Esophagus squamous epithelium (tissue), 5 donors: ENCODE measurements at regions not wholly inside any gene's neighbourhood (a gene's known extent, or its start where the extent isn't known, plus 50 kb on each side); places are given as distances from the start of the nearest gene placed in this dataset.

Experiments used
- DNase-seq: peaks from one replicate; lab custom pipeline; 2025; lab: John Stamatoyannopoulos, UW
- H3K27ac ChIP-seq, 4 donors: fragments of 200-600 bp; sonication (generic); one replicate each; pipeline ENCODE4 v1.5.1; 2016 to 2019; ENCODE audit warnings: mild to moderate bottlenecking in 1 of 4
- H3K27me3 ChIP-seq, 4 donors: fragments of 200-600 bp; sonication (generic); 1 replicate in 3 of 4; 2 replicates in 1 of 4; pipeline versions ENCODE4 v1.5.1 to v1.6.0; 2017 to 2021; ENCODE audit warnings: antibody characterized with exemption in 1 of 4
- H3K36me3 ChIP-seq, 3 donors: fragments of 200-600 bp; sonication (generic); one replicate each; pipeline ENCODE4 v1.5.1; 2016 to 2019
- H3K4me1 ChIP-seq, 3 donors: fragments of 200-600 bp; sonication (generic); one replicate each; pipeline ENCODE4 v1.5.1; 2017 to 2019
- H3K4me3 ChIP-seq, 4 donors: fragments of 200-600 bp; sonication (generic); 1 replicate in 3 of 4; 2 replicates in 1 of 4; pipeline ENCODE4 v1.5.1; 2016 to 2019; ENCODE audit warnings: mild to moderate bottlenecking in 2 of 4, moderate library complexity in 1 of 4
- H3K9me3 ChIP-seq, 3 donors: fragments of 200-600 bp; sonication (generic); one replicate each; pipeline ENCODE4 v1.5.1; 2016 to 2019
- POLR2A ChIP-seq, 4 donors: fragments of 450-650 bp; IDR thresholded peaks; one replicate each; pipeline ENCODE4 v1.6.1; 2017; ENCODE audit warnings: antibody characterized with exemption in 4 of 4, mild to moderate bottlenecking in 4 of 4, moderate library complexity in 3 of 4
- WGBS, 2 donors: methylation state at CpG; one replicate each; pipeline ENCODE4 v1.1.5; 2018; 5-methylcytosine and 5-hydroxymethylcytosine counted together
- intact Hi-C: fragments of 100-400 bp; cut with DNase I; formaldehyde crosslinking; loops from one replicate; pipeline ENCODE4 v1.15.0; 2022
- TF ChIP-seq, protein P1 (sequence below), 6 experiments: fragments of 450-650 bp in 4 of 6; fragments of 200-600 bp in 2 of 6; sonication (generic) in 2 of 6; IDR thresholded peaks; one replicate each; pipeline ENCODE4 v1.5.1; 2016 to 2019; ENCODE audit warnings: antibody characterized with exemption in 6 of 6, mild to moderate bottlenecking in 4 of 6, moderate library complexity in 4 of 6
- donor health status: DM: yes; HTN: yes; CAD: no.

DNA sequence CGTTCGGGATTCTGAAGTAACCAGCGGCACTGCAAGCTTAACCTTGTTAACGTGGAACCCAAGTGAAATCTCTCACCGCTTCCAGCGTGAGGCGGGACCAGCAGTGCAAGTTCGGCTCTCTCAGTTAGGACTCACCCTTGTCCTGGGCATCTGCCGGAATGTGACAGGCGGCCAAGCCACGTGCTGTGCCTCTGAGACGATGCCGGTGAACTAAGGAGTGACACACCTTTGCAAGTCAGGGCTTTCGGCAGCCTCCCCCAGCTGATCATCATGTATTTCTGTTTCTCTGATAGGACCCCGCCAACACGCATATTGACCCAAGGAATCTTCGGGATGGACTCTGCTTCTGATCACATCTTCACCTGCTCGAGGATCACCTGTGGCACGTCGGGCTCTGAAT, 415.0 kb upstream of the IRX1 start:
- no peaks in the 10 kb centered on the region for H3K36me3 ChIP-seq
- intact Hi-C loops = no loop called here
- H3K27ac ChIP-seq = no peak overlapping the region
- WGBS, 2 donors = 91 to 95% methylated on average over 8 to 18 of the region's 20 CpGs
- DNase-seq = no peak
- H3K27me3 ChIP-seq = peaks cover 0 to 28% (median 0%) of the 10 kb centered on the region in 4 donors
- TF ChIP-seq, protein P1, sequence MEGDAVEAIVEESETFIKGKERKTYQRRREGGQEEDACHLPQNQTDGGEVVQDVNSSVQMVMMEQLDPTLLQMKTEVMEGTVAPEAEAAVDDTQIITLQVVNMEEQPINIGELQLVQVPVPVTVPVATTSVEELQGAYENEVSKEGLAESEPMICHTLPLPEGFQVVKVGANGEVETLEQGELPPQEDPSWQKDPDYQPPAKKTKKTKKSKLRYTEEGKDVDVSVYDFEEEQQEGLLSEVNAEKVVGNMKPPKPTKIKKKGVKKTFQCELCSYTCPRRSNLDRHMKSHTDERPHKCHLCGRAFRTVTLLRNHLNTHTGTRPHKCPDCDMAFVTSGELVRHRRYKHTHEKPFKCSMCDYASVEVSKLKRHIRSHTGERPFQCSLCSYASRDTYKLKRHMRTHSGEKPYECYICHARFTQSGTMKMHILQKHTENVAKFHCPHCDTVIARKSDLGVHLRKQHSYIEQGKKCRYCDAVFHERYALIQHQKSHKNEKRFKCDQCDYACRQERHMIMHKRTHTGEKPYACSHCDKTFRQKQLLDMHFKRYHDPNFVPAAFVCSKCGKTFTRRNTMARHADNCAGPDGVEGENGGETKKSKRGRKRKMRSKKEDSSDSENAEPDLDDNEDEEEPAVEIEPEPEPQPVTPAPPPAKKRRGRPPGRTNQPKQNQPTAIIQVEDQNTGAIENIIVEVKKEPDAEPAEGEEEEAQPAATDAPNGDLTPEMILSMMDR (IDR thresholded peaks at IDR 0.05) = no peak
- no peak for TF ChIP-seq POLR2A (IDR thresholded peaks at IDR 0.05)
- H3K4me3 ChIP-seq = no peak overlapping the region
- no peaks in the 10 kb centered on the region for H3K4me1 ChIP-seq
- H3K9me3 ChIP-seq = no peaks in the 10 kb centered on the region

DNA sequence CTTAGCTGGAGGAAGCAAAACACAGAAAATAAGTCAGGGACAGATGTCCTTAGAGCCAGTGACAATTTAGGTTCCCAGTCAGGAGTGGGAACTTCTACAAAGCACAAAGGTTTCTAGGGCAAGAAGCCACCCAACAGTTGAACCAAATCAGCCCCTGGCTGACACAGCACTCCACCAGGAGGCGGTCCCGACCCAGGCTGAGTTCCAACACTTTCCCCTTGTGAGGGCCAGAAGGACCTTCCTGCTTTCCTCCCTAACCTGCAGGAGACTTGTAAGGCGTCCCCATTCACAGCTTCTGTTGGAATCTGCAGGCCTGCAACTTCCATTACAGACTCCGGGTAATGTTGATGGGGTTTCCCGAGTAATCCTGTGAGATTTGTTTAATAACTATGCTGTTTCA, 416.4 kb upstream of the IRX1 start:
- peaks cover 0 to 15% (median 0%) of the 10 kb centered on the region in 4 donors for H3K27me3 ChIP-seq
- 66 to 67% methylated on average over 5 of the region's 5 CpGs for WGBS, 2 donors
- H3K4me3 ChIP-seq = no peak overlapping the region
- H3K4me1 ChIP-seq = no peaks in the 10 kb centered on the region
- intact Hi-C loops = no loop called here
- no peak for DNase-seq
- H3K27ac ChIP-seq = no peak overlapping the region
- no peaks in the 10 kb centered on the region for H3K36me3 ChIP-seq
- H3K9me3 ChIP-seq = no peaks in the 10 kb centered on the region
- no peak for TF ChIP-seq POLR2A (IDR thresholded peaks at IDR 0.05)

DNA sequence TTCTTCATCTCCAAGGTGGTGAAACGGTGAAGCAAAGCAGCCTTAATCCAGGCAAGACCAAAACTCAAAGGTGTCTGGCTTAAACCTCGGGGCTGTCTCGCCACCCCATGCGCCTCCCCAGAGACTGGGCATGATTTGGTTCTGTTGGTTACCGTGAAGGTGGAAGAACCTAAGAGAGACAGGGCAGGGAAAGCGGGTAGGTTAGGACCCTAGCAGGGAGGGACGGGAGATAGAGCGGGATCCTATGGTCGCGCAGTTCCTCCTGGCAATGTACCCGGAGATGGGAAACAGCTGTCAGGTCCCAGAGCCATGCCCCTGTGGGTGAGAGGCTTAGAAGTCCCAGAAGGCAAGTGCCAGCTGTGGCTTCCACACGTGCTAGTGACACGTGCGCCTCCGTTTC, 418.3 kb upstream of the IRX1 start:
- no peaks in the 10 kb centered on the region for H3K9me3 ChIP-seq
- no peak overlapping the region for H3K4me3 ChIP-seq
- H3K4me1 ChIP-seq = no peaks in the 10 kb centered on the region
- peaks cover 0 to 12% (median 0%) of the 10 kb centered on the region in 4 donors for H3K27me3 ChIP-seq
- 96% methylated on average over 8 to 14 of the region's 15 CpGs for WGBS, 2 donors
- H3K27ac ChIP-seq = no peak overlapping the region
- no peak for DNase-seq
- intact Hi-C loops = no loop called here
- no peak for TF ChIP-seq POLR2A (IDR thresholded peaks at IDR 0.05)
- TF ChIP-seq, protein P1 (IDR thresholded peaks at IDR 0.05) = no peak
- no peaks in the 10 kb centered on the region for H3K36me3 ChIP-seq

DNA sequence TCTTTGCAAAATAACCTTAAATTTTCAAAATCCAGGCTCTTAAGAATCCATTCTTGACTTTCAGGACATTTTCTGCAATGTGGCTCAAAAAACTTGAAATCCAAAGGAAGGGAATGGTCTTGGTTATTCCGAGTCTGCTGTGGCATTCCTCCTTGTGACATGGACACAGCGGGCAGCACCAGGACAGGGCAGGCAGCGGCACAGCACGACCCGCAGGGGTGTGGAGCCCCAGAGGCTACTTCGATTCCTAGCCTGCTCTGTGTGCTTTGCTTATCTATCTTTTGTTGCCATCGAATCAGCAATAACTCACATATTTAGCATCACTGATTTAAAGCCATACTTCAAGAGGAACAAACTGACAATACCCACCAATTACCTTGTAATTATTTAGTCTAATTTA, 420.2 kb upstream of the IRX1 start:
- intact Hi-C loops = no loop called here
- WGBS, 2 donors = 76 to 81% methylated on average over 7 of the region's 7 CpGs

DNA sequence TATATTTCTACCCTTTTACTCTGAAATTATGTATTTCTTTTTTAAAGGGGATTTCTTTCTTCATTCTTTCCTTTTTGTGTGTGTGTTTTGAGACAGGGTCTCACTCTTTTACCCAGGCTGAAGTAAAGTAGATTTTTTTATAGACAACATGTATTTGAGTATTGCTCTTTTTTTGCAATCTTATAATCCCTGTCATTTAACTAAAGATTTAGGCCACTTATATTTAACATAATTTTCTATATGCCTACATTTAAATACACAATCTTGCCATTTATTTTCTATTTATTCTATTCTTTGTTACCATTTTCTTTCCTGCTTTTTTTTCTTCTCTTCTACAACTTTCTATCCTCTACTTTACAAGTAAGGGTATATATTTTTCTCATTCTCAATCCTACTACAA, 416.0 kb upstream of the IRX2 start:
- intact Hi-C loops = no loop called here
- Histone ChIP-seq H3K4me1 (no peaks in the 10 kb centered on the region), H3K27me3 (peaks cover 0 to 9% (median 0%) of the 10 kb centered on the region in 4 donors), H3K36me3 (no peaks in the 10 kb centered on the region), H3K9me3 (peaks cover 0 to 15% (median 11%) of the 10 kb centered on the region in 3 donors), H3K27ac (no peak overlapping the region), H3K4me3 (no peak overlapping the region)
- no peak for TF ChIP-seq POLR2A (IDR thresholded peaks at IDR 0.05)
- TF ChIP-seq, protein P1 (IDR thresholded peaks at IDR 0.05) = no peak
- DNase-seq = no peak

More for the DNA sequence above, 420.2 kb upstream of the IRX1 start:
- no peak overlapping the region for H3K4me3 ChIP-seq
- no peak for DNase-seq
- TF ChIP-seq, protein P1 (IDR thresholded peaks at IDR 0.05) = no peak
- TF ChIP-seq POLR2A (IDR thresholded peaks at IDR 0.05) = no peak
- no peaks in the 10 kb centered on the region for H3K4me1 ChIP-seq
- no peak overlapping the region for H3K27ac ChIP-seq
- no peaks in the 10 kb centered on the region for H3K36me3 ChIP-seq
- H3K9me3 ChIP-seq = no peaks in the 10 kb centered on the region
- peaks cover 0 to 12% (median 0%) of the 10 kb centered on the region in 4 donors for H3K27me3 ChIP-seq

DNA sequence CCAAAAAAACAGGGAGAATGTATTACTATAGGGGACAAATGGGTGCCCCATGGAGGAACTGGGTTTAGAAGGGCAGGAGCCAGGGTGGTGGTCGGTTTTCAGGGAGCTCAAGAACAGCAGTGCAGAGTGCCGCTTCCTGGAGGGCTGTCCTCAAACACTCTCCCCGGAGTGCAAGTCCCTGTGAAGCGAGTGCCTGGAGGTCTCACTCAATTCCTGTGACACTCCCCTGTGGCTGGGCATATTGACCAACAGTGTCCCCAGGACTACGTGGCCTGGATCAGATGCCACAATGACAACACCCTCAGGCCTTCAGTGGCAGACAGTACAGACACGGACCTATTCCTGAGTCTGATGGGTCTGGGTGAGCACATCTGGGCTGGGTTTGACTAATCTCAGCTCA, 412.1 kb upstream of the IRX2 start:
- DNase-seq = no peak
- WGBS, 2 donors = 56 to 70% methylated on average over 3 to 5 of the region's 6 CpGs
- intact Hi-C loops = no loop called here
- Histone ChIP-seq H3K4me3 (no peak overlapping the region), H3K36me3 (no peaks in the 10 kb centered on the region), H3K9me3 (peaks cover 0 to 14% (median 11%) of the 10 kb centered on the region in 3 donors), H3K27me3 (peaks cover 0 to 34% (median 0%) of the 10 kb centered on the region in 4 donors), H3K4me1 (no peaks in the 10 kb centered on the region), H3K27ac (no peak overlapping the region)
- TF ChIP-seq, protein P1 (IDR thresholded peaks at IDR 0.05) = no peak
- no peak for TF ChIP-seq POLR2A (IDR thresholded peaks at IDR 0.05)
